ENCODE measurements at regions not wholly inside any gene's neighbourhood (a gene's known extent, or its start where the extent isn't known, plus 50 kb on each side); places are given as distances from the start of the nearest gene placed in this dataset.
"Not testable (repeated sequence)": the region's sequence is repeated elsewhere in the genome, so short reads cannot be mapped to it uniquely, and the experiment has no call there.

DNA sequence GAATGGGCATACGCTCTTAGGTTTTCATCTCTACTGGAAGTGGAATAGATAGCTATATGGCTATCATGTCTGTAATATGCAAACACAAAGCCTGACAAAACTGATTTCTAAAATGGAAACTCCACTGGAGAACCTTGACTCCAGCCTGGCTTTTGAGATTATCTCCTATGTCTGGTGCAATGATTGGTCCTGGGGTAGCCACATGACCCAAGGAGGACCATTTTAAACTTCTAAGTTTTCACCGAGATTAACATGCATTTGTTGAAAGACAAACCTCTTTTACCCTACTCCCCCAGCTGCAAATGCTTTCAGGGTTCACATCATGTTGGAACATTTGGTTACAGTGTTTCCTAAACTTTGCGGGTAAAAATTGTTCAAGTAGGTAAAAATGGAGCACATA lies 124.6 kb downstream of the CCDC74A start:
- TF ChIP-seq, protein P1, sequence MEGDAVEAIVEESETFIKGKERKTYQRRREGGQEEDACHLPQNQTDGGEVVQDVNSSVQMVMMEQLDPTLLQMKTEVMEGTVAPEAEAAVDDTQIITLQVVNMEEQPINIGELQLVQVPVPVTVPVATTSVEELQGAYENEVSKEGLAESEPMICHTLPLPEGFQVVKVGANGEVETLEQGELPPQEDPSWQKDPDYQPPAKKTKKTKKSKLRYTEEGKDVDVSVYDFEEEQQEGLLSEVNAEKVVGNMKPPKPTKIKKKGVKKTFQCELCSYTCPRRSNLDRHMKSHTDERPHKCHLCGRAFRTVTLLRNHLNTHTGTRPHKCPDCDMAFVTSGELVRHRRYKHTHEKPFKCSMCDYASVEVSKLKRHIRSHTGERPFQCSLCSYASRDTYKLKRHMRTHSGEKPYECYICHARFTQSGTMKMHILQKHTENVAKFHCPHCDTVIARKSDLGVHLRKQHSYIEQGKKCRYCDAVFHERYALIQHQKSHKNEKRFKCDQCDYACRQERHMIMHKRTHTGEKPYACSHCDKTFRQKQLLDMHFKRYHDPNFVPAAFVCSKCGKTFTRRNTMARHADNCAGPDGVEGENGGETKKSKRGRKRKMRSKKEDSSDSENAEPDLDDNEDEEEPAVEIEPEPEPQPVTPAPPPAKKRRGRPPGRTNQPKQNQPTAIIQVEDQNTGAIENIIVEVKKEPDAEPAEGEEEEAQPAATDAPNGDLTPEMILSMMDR (IDR thresholded peaks at IDR 0.05) = not testable (repeated sequence)
- TF ChIP-seq POLR2A (IDR thresholded peaks at IDR 0.05); POLR2AphosphoS5 (IDR thresholded peaks at IDR 0.05; ENCODE audit: insufficient read depth in 1 of 2, low read depth in 1 of 2): not testable (repeated sequence)
